HEK293T (cell line): ENCODE measurements at regions not wholly inside any gene's neighbourhood (a gene's known extent, or its start where the extent isn't known, plus 50 kb on each side); places are given as distances from the start of the nearest gene placed in this dataset.

Experiments used
- FOXK2 ChIP-seq: fragments of 450-650 bp; IDR thresholded peaks from 2 replicates; pipeline ENCODE4 v1.6.1; 2016; ENCODE audit warnings: mild to moderate bottlenecking
- SUZ12 ChIP-seq: fragments of 450-650 bp; IDR thresholded peaks from 2 replicates; pipeline ENCODE4 v1.6.1; 2016; ENCODE audit warnings: mild to moderate bottlenecking
- ZNF384 ChIP-seq: fragments of 450-650 bp; IDR thresholded peaks from 2 replicates; pipeline ENCODE4 v1.6.1; 2016

DNA sequence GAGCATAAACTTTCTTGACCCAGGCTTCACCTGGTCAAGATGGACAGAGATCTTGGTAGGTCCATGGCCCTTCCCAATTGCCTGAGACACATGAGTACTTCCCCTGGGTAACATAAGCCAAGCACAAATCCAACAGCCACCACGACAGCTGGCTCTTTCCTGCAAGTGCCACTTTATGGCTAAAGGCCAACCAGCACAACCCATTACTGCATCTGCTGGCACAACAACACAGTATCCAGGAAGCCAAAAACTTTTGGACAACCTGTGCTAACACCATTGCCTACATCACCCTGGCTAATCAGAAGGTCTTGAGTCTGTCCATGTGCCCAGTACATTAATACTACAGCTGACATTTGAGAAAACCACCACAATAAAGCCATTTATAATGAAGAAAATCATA is 548.0 kb upstream of the SEMA3D start:
- TF ChIP-seq ZNF384 (no peak), SUZ12 (no peak), FOXK2 (no peak)
